T-helper 17 cell (primary cell): ENCODE measurements at regions not wholly inside any gene's neighbourhood (a gene's known extent, or its start where the extent isn't known, plus 50 kb on each side); places are given as distances from the start of the nearest gene placed in this dataset.

ENCODE experiments used
- ATAC-seq: fragments of 150-1000 bp; cut with Tn5 transposase; 2 replicates; pipeline ENCODE4 v1.10.0; 2021; ENCODE audit warnings: mild to moderate bottlenecking, moderate library complexity
- DNase-seq, 3 donors: peaks; one replicate each; pipeline versions ENCODE4 v3.0.0 to v3.0.0-alpha.2; 2020 to 2021
- H3K9me3 ChIP-seq: one replicate; pipeline ENCODE4 v1.7.0; 2013; ENCODE audit warnings: low read length, mild to moderate bottlenecking; ENCODE audit not compliant: control insufficient read depth, poor library complexity, severe bottlenecking
- H3K27ac Mint-ChIP-seq: one replicate; pipeline ENCODE4 v1.8.0; 2022; ENCODE audit warnings: mild to moderate bottlenecking, moderate library complexity, mixed read lengths
- H3K27me3 Mint-ChIP-seq: one replicate; pipeline ENCODE4 v1.8.0; 2022; ENCODE audit warnings: mixed read lengths
- H3K36me3 Mint-ChIP-seq: one replicate; pipeline ENCODE4 v1.8.0; 2022; ENCODE audit warnings: low read depth, mixed read lengths
- H3K4me1 Mint-ChIP-seq: one replicate; pipeline ENCODE4 v1.8.0; 2022; ENCODE audit warnings: mild to moderate bottlenecking, mixed read lengths
- H3K4me3 Mint-ChIP-seq: one replicate; pipeline ENCODE4 v1.8.0; 2022; ENCODE audit warnings: mild to moderate bottlenecking, moderate library complexity, mixed read lengths

GRCh38 chr11:69919659-69920344 lies 100.6 kb upstream of the FGF3 start:
- no peaks in the 10 kb centered on the region for H3K9me3 ChIP-seq
- Mint-ChIP-seq H3K36me3 (peaks cover 8% of the 10 kb centered on the region), H3K4me1 (peaks cover 17% of the 10 kb centered on the region), H3K27ac (peak overlapping the region; percentile 27), H3K4me3 (no peak overlapping the region), H3K27me3 (peaks cover 57% of the 10 kb centered on the region)
- ATAC-seq (peak; percentile 16), DNase-seq (no peak)

DNA sequence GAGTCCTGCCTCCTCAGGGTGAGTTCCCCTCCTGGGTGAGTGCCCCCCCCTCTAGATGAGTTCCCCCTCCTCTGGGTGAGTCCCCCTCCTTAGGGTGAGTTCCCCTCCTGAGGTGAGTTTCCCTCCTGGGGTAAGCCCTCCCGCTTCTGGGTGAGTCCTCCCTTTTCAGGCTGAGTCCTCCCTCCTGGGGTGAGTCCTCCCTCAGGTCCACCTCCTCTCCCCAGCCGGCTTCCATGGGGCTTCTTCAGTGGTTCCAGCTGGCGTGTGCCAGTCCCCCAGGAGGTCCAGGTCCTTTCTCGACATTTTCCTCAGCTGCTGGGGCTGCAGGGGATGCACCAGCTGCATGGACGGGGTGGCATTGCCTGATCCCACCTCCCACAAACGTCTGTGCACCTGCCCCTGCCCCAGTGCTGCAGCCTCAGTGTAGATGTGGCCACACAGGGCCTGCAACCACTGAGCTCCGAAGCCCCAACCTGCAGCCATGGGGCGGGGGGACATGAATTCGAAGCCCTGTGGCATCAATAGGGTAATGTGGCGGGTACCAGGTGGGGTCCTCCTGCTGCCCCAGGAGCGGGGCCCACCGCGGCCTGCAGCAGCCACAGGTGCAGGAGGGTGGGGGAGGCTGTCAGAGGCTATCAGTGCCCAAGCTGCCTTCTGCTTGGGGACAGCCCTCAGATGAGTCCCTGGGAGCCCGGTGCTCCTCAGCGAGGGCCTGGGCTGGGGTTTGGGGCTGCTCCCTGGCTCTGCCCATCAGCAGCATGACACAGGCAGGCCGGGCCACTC lies 101.3 kb upstream of the FGF3 start:
- Mint-ChIP-seq H3K4me1 (peaks cover 14% of the 10 kb centered on the region), H3K4me3 (no peak overlapping the region), H3K36me3 (peaks cover 11% of the 10 kb centered on the region), H3K27ac (no peak overlapping the region), H3K27me3 (peaks cover 57% of the 10 kb centered on the region)
- no peaks in the 10 kb centered on the region for H3K9me3 ChIP-seq
- no peak for ATAC-seq
- no peak for DNase-seq

DNA sequence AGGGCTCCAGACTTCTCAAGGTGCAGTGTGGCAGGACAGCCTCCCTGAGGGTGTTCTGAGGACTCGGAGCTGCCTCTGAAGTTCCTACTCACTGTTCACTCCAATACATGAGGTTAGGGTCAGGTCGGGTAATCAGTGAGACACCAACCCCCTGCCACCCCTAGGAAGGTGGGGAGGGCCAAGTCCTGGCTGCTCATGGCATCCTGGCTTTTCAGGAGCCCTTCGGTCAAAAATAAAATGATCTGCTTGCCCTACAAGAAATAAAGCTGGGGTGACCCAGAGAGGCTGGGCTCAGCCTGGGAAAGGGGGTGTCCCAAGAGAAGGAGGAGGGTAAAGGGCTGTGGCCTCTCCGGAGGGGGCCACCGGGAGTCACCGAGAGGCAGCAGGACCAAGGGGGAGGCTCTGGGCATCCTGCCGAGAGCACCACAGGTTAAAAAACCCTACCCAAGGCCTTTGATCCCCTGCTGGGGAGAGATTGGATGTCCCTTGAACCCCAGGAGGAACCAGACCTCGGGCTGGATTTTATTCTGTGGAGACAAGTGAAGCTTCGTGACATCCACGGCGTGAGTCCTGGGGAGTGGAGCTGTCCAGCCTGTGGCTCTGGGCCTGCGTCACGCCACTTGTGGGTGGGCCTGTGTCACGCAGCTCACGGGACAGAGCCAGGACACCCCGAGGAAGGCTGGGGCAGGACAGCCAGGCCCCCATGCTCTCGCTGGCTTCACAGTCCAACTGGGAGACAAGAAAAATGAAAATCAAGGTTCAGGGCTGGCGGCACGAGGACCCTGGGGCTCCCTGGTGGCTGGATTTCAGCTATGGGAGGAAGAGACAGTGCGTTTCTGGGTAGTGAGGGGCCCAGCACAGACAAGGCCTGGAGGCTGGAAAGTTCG lies 102.2 kb upstream of the FGF3 start:
- Mint-ChIP-seq H3K4me3 (no peak overlapping the region), H3K36me3 (peaks cover 11% of the 10 kb centered on the region), H3K4me1 (peaks cover 15% of the 10 kb centered on the region), H3K27ac (no peak overlapping the region), H3K27me3 (peaks cover 60% of the 10 kb centered on the region)
- DNase-seq (no peak), ATAC-seq (no peak)
- no peaks in the 10 kb centered on the region for H3K9me3 ChIP-seq

GRCh38 chr11:69922015-69922595 lies 102.9 kb upstream of the FGF3 start:
- Mint-ChIP-seq H3K4me1 (peaks cover 15% of the 10 kb centered on the region), H3K4me3 (no peak overlapping the region), H3K36me3 (peaks cover 11% of the 10 kb centered on the region), H3K27ac (no peak overlapping the region), H3K27me3 (peaks cover 67% of the 10 kb centered on the region)
- no peak for DNase-seq
- no peak for ATAC-seq
- no peaks in the 10 kb centered on the region for H3K9me3 ChIP-seq

GRCh38 chr11:69922596-69923111 lies 103.4 kb upstream of the FGF3 start:
- H3K4me3 Mint-ChIP-seq = no peak overlapping the region
- no peak for DNase-seq
- H3K36me3 Mint-ChIP-seq = peaks cover 11% of the 10 kb centered on the region
- no peak for ATAC-seq
- H3K9me3 ChIP-seq = no peaks in the 10 kb centered on the region
- no peak overlapping the region for H3K27ac Mint-ChIP-seq
- H3K4me1 Mint-ChIP-seq = peaks cover 15% of the 10 kb centered on the region
- peaks cover 69% of the 10 kb centered on the region for H3K27me3 Mint-ChIP-seq

- peaks cover 11% of the 10 kb centered on the region for H3K36me3 Mint-ChIP-seq
- DNase-seq (no peak), ATAC-seq (no peak)
- no peaks in the 10 kb centered on the region for H3K9me3 ChIP-seq
- no peak overlapping the region for H3K4me3 Mint-ChIP-seq
- peaks cover 15% of the 10 kb centered on the region for H3K4me1 Mint-ChIP-seq
- H3K27me3 Mint-ChIP-seq = peaks cover 73% of the 10 kb centered on the region
- H3K27ac Mint-ChIP-seq = no peak overlapping the region
These were observed 104.0 kb upstream of the FGF3 start for GRCh38 chr11:69923196-69923595.

GRCh38 chr11:69923641-69924307 lies 104.6 kb upstream of the FGF3 start:
- H3K4me1 Mint-ChIP-seq = peaks cover 15% of the 10 kb centered on the region
- H3K27ac Mint-ChIP-seq = no peak overlapping the region
- DNase-seq (no peak), ATAC-seq (no peak)
- H3K36me3 Mint-ChIP-seq = peaks cover 11% of the 10 kb centered on the region
- no peak overlapping the region for H3K4me3 Mint-ChIP-seq
- H3K9me3 ChIP-seq = no peaks in the 10 kb centered on the region
- peaks cover 73% of the 10 kb centered on the region for H3K27me3 Mint-ChIP-seq

DNA sequence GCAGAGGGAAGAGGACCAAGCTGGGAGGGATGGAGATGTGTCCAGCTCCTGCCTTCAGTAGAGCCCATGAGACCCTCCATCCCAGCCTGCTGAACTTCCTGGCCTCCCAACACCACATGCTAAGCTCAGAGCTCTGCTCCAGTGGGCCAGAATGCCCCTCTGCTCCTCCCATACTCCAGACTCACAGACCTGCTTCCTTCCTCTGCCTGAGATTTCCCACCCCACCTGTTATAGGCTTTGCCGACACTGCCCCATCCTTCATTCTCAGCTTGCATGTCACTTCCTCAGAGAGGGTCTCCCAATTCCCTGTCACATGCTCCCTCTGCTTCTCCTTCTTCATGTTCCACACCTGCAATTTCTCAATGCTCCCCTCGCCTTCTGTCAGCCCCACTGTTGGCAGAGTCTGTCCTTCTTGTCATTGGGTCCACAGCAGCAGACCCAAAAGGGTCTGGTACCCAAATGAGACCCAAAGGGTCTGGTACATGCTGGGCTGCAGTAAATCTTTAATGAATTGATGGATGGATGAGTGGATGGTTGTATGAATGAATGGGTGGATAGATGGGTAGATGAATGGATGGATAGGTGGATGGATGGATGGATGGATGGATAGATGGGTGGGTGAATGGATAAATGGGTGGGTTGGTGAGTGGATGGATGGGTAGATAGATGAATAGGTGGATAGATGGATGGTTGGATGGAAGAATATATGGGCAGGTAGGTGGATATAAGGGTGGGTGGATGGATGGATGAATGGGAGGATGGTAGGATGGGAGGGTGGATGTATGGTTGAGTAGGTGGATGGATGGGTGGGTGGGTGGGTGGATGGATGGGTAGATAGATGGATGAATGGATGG lies 105.3 kb upstream of the FGF3 start:
- no peak overlapping the region for H3K4me3 Mint-ChIP-seq
- peaks cover 12% of the 10 kb centered on the region for H3K4me1 Mint-ChIP-seq
- no peaks in the 10 kb centered on the region for H3K9me3 ChIP-seq
- ATAC-seq (no peak), DNase-seq (no peak)
- H3K36me3 Mint-ChIP-seq = peaks cover 9% of the 10 kb centered on the region
- H3K27ac Mint-ChIP-seq = no peak overlapping the region
- H3K27me3 Mint-ChIP-seq = peaks cover 74% of the 10 kb centered on the region

- Mint-ChIP-seq H3K27ac (peak overlapping the region; percentile 57), H3K4me1 (peaks cover 12% of the 10 kb centered on the region), H3K36me3 (peaks cover 9% of the 10 kb centered on the region), H3K4me3 (peak overlapping the region; percentile 39), H3K27me3 (peaks cover 77% of the 10 kb centered on the region)
- H3K9me3 ChIP-seq = no peaks in the 10 kb centered on the region
- DNase-seq (no peak), ATAC-seq (no peak)
These were observed 106.4 kb upstream of the FGF3 start for GRCh38 chr11:69925366-69926196.

- peaks cover 9% of the 10 kb centered on the region for H3K36me3 Mint-ChIP-seq
These were observed 107.3 kb upstream of the FGF3 start for GRCh38 chr11:69926376-69927050.

DNA sequence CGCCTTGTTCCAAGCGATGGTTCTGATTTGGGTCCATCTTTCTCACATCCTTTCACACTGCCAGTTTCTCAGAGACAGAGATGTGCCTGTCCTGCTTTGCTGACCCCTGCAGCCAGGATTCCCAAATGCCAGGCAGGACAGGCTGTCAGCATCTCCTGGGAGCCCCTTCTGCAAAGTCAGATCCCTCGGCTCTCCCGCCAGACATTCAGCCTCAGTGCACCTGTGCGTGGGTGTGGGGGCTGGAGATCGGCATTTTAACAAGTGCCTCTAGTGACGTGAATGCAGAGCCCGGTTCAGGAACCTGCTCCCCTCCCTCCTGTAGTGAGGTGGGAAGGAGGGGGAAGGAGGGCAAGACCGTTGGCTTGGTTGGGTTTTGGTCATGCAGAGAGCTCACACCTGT lies 108.9 kb upstream of the FGF3 start:
- H3K4me1 Mint-ChIP-seq = peaks cover 7% of the 10 kb centered on the region
- no peak for ATAC-seq
- H3K27me3 Mint-ChIP-seq = peaks cover 74% of the 10 kb centered on the region
- no peak for DNase-seq
- H3K4me3 Mint-ChIP-seq = no peak overlapping the region
- H3K36me3 Mint-ChIP-seq = peaks cover 7% of the 10 kb centered on the region
- H3K27ac Mint-ChIP-seq = no peak overlapping the region
- no peaks in the 10 kb centered on the region for H3K9me3 ChIP-seq

More at GRCh38 chr11:69926376-69927050, 107.3 kb upstream of the FGF3 start:
- DNase-seq (no peak), ATAC-seq (no peak)
- Mint-ChIP-seq H3K27me3 (peaks cover 76% of the 10 kb centered on the region), H3K27ac (no peak overlapping the region), H3K4me3 (no peak overlapping the region), H3K4me1 (peaks cover 12% of the 10 kb centered on the region)
- no peaks in the 10 kb centered on the region for H3K9me3 ChIP-seq
